Pons (tissue), 1 donor: ENCODE measurements at regions not wholly inside any gene's neighbourhood (a gene's known extent, or its start where the extent isn't known, plus 50 kb on each side); places are given as distances from the start of the nearest gene placed in this dataset.

Experiments
- DNase-seq: peaks from one replicate; pipeline ENCODE4 v3.0.0-alpha.2; 2016; ENCODE audit warnings: low spot score

DNA sequence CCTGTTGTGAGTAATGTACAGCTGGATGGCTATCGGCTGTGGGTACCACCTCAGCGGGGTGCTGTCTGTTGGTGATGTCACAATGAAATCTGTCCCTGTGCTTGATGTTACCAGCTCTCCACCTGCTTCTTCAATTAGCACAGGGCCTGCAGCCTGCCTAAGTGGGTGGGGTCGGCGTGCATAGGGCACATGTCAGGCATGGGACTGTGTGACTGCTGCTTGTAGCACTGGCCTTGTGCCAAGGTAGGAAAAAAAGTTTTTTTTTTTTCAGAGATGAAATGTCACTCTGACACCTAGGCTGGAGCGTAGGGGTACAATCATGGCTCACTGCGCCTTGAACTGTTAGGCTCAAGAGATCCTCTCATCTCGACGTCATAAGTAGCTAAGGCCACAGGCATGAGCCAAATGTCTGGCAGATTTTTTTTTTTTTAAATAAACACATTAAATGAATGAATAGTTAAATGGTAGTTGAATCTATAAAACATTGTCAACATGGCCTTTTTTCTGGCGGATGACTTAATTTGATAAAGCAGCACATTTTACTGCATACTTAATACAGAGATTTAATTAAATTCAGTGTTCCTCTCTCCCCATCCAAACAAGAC is 222.5 kb downstream of the NXNL2 start:
- DNase-seq: no peak

DNA sequence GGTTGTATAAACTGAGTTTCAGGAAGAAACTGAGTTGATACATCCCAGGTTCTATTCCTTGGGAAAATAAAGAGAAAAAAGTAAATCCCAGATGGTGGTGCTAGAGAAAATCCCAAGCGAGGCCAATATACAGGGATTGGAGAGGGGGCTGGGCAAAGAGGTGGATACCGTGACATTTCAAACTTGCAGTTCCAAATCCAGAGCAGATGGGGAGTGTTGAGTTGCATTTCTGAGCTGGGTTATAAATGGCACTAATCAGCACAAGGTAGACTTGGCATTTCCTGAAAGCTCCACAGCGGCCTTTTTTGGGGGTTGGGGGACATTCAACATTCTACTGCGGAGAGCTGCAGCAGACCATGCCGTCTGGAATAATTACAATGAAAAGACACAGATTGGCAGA is 224.4 kb downstream of the NXNL2 start:
- no peak for DNase-seq

DNA sequence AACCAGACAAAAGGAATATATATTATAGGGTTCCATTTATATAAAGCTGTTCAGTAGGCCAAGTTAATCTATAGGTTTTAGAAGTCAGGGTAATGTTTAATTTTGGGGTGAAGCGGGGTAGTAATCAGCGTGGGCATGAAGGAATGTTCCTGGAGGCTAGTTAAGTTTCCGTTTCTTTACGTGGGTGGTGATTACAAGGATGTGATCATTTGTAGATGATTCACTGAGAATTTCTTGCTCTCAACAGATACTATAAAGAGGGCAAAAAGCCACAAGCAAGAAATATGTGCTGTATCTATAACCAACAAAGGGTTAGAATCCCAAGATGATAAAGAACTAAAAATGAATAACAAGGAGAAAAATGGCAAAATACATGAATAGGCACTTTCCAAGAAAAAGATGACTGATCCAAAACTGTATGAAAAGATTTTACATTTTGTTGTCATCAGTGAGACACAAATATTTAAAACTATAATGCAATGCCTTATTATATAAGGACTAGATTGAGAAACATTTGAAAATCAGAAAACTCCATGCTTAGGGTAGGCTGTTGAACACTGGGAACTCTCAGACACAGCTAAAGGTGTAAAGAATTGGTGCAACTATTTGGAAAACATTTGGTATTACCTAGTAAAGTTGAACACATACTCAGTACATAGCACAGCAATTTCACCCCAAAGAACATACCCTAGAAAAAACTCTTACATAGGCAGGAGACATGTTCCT is 224.3 kb upstream of the S1PR3 start:
- DNase-seq: no peak

DNA sequence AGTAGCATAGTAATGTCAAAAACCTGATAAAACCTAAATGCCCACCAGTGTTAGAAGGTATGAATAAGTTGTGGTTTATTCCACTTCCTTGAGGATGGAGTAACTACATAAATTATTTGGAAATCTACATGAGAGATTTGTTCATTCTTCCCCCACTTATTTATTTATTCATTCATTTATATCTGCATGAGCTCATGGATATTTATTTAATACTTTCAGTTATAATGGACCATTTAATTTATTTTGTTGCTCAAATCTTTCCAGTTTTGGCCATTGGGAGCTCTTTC is 223.8 kb upstream of the S1PR3 start:
- no peak for DNase-seq

DNA sequence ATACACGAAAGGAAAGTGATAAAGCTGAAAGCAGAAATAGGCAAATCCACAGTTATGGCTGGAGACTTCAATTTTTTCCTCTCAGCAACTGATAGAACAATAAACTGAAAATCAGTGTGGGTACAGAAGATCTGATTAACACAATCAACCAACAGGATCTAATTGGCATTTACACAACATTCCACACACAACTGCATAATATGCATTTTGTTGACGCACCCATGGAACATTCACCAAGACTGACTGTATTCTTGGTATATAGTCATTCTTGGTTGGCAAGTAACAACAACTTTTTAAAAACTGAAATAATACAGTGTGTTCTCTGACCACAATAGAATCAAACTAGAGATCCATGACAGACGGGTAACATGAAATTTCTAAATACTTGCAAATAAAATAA is 218.7 kb upstream of the S1PR3 start:
- no peak for DNase-seq

DNA sequence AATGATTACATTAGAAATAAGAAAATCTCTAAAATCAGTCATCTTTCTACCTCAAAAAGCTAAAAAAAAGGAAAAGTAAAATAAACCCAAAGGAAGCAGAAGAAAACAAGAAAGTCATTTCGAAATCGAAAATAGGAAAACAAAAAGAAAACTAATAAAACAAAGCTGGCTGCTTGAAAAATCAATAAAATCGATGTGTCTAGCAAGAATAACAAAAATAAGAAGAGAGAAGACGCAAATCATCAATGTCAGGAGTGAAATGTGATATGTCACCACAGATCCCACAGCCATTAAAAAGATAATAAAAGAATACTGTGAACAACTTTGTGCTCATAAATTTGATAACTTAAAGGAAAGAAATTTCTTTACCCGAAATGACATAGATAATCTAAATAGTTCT is 218.1 kb upstream of the S1PR3 start:
- no peak for DNase-seq

DNA sequence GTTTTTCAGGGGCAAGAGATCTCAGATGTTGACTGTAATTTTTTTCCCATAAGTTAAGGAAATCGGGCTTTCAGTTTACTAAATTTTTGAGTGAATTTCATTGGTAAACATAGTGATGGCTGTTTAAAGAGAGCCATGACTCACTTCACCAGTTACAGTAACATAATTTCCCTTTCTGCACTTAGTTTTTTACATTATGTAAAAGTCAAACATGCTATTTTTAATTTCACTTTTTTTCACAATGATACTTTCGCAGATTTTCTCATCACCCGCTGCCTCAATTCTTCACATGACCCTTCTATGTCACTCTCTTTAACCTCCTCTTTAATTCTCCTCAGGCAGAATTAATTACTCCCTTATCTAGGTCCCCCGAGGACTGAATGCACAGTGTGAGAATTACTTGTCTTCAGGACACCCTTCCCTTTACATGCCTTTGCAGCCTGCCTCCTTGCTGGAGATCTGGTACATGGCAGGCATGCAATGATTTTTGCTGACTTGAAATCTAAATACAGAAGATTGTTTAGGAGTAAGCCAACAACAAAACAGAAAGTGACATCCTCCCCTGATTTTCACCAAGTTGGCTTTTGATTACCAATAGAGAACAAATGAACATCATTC is 217.5 kb upstream of the S1PR3 start:
- no peak for DNase-seq

DNA sequence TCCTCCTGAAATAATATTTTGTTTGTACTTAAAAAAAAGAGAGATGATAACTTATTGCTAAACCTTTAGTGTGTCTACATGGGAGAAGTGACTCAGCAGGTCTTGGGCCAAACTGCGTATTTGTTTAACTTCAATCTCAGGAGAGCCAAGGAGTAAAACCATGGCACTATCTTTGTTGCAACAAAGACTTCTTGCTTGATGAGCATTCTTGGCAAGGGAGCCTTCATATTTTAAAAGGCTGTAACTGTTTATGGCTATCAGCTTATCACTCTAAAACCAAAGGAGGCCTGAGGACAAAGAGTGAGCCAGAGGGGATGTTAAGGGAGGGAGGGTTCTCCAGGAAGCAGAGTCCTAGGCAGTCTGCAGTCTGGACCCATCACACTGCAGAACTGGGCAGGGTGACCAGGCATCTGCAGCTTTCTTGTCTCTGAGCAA is 216.2 kb upstream of the S1PR3 start:
- DNase-seq: no peak

DNA sequence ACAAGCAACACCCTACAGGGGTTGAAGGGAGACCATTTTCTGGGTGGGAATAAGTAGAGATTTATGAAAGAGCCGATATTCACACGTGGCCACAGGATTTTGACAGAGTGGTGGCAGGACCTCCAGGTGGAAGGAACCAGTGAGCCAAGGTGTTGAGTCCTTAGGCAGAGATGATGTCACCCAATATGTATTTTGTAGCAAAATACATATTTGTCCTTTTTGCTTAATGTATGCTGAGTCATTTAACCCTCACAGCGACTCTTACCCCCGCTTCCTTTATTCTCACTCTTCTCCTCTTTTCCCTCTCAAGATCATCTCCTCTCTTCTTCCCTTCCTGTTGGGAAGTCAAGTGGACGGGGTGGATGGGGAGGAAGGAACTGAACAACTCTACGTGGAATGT is 215.7 kb upstream of the S1PR3 start:
- DNase-seq: no peak

DNA sequence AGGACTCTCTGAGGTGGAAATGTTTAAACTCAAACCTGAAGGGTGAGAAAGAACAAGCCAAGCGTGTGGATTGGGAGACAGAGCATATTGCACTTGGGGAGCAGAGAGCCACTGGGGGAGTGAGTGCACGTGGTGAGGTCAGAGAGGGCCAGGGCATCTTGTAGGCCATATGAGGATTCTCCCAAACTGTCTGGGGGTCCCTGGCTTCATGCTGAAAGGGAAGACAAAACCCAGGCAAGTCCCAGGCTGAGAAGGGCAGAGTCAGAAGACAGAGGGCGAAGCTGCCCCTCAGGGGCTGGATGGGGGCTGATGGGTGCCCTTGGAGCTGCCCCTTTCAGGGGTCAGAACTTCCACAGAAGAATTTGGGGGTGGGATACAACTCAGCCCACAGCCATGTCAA is 215.3 kb upstream of the S1PR3 start:
- DNase-seq: no peak

DNA sequence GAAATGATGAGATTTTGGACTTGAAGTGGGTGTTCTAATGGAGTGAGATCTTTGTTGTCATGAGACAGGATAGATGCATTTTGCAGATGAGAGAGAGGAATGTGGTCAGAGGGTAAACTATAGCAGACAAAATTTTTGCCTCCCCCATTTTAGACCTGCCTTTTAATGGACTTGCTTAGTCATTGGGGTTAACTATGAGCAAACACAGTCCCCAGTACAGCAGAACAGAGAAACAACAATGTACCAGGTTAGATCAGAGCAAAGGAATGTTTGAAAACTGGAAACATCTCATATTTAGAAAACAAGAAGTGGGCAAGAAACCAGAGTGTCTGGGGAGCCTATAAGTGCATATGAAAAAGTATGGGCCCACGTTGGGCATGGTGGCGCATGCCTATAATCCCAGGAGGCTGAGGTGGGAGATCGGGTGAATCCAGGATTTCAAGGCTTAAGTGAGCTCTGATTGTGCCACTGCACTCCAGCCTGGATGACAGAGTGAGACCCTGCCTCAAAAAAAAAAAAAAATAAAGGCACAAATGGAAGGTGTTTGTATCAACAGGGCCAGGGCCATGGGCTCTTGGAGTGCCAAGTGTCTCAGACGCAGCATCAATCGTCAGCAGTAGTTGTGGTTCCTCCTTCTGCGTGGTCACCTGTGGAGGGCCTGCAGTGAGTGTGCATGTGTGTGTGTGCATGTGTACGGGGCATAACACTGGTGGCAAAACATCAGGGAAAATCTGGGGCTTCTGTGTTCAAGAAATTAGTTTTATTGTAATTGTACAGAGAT is 214.4 kb upstream of the S1PR3 start:
- DNase-seq: no peak

DNA sequence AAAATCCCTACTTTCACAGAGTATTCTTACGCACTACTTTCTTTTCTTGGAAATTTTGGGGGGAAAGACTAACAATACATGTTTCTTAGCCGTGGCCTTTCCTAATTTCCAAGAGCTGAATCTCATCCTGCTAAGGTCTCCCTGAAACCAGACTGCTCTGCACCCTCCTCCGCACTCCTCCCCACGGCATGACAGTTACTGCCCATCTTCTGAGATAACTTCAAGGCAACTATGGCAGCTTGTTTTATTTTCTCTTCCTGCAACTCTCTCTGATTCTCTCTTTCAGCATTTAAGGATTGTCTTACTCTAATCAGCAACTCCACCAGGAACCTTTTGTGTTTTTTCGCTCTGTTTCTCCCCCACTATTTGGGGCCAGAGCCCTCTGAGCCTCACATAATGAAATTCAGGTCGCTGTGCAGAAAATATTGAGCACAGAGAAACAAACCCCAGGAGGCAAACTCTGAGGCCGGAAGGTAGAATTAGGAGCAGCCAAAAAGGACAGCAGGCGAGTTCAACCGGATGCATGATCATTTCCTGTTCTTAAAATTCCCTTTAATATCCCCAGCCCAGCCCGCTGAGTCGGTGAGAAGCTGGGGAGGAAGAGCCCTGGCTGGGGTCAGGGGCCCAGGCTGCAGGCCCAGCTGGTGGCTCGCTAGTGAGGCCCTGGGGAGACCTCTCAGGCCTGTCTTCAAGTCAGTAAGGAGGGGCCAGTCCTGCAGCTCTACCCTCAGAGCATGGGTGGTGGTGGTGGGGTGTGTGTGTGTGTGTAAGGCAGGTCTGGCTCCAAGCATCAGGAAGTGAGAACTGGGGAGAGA is 213.6 kb upstream of the S1PR3 start:
- no peak for DNase-seq

DNA sequence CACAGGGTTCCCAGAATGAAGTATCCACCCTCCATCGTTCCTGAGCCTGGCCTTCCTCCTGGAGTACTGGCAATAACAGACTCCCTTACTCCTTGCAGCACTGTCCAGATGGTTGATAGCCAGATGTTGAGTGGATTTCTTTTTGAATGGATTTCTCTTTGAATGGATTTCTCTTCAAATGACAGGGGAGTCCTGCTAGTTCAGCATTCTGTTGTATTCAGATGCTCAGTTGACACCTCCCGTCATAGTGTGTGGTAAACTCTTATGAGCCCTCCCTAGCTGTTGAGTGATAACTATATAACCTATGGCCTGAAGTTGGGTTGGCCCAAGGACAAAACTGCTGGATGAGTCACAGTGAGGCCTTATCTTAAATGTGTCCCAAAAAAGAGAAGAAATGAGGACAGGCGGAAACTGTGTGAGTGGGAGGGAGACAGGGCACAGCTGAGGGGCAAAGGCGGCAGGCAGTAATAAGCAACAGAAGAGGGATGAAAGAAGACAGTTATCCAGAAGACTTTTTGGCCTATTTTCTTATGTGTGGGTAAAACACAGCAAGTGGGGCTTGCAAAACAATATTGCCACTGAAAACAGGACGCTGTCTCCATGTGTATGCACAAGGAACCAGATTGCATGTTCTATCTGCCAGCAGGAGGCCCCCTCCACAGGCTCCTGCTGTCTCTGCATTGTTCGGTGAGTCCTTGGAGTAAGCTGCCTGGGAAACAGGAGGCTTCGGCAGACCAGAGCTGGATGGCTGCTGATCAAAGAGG is 209.5 kb upstream of the S1PR3 start:
- DNase-seq: no peak

DNA sequence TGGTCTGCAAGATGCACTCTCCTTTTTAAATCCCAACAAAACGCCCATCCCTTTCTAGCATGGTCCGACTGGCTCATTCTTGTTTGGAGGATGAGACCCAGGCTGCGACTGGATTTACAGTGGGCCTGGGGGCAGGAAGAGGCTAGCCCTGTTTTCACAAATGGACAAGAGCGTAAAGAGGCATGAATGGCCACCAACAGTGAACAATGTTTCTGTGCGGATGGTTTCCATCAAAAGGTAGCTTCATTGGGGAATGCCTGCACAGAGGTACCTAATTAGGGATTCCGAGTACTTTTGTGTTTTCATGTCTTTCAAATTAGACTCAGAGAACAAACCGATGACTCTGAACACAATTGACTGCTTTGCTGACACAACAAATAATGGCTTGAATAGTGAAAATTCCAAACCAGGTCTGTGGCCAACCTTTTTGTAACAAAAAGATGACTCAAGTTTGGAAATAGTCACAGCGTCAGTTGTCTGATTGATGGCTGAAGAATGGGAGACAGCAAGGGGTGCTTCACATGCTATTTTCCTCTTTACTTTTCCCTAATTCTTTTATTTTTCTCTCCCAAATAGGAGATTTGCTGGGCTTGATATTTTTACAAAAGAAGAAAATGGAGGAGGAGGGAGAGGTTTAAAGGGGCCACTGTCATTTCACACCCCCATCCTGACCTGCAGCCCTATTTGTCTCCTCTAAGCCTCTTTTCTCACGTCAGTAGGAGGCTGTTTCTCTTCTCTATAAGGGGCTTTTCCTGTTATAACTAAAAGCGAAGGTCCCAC is 208.1 kb upstream of the S1PR3 start:
- DNase-seq: no peak

DNA sequence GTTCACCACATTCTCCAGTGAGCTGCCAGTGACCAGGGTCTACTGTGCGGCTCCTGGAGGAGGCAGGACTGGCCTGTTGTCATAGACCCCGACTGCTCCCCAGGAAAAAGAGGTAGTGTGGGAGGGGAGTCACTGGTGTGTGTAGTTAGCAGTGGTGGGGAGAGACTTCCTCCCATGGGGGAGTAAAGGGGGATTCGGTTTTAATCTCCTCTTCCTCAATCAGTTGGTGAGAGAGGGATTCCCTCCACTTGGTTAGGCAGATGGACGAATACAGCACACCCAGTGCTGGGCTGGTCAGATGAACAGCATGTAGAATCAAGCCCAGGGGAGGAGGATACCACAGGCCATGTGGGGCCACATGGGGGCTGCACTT is 207.6 kb upstream of the S1PR3 start:
- no peak for DNase-seq

DNA sequence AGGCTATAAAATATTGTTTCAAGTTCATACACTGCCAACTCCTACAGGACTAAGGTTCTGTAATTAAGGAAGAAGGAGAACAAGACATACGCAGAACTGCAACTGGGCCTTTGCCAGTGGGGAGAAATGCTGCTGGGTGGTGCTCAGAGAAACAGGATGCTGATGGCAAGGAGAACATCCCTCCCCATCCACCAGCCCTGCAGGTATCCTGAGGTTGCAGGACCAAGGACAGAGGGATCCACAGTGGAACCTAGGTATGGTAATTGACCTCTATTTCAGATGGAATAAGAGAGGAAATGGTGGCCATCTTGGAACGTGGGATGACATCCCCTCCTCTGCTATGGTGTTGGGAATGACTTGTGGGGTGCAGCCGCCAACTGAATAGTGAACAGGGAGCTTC is 206.3 kb upstream of the S1PR3 start:
- DNase-seq: no peak

DNA sequence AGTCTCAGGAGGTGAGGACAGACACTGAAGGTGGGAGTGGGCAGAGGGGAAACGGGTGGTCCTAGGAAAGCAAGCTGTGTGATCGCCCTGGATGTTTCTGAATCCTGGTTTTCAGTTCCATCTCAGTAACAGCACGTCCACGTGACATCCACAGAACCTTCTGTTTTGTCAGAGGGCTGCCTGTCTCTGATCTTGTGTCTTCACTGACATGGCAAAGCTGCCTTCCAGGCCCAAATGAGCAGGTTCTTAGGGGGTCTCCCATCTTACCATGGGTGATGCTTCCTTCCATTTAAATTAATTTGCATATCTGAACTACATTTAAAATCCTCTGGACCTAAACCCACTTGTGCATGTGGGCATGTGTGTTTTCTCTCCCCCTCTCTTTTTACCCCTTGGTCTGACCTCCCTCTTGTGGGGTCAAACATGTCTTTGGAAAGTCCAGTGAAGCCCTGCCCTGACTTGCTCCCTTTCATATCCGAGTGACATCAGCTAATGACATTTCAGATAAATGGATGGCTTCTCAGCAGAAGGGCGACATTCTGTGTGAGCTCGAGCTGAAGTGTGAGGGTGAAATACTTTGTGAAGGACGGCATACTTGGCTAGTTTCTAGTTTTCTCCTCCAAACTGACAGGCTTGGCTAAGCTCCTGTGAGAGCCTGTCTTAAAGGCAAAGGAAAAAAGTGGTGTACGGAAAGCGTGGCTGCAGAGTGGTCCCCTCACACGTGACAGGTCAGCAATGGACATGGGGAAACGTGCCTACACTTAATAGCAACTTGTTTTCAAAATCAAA is 204.8 kb upstream of the S1PR3 start:
- no peak for DNase-seq

DNA sequence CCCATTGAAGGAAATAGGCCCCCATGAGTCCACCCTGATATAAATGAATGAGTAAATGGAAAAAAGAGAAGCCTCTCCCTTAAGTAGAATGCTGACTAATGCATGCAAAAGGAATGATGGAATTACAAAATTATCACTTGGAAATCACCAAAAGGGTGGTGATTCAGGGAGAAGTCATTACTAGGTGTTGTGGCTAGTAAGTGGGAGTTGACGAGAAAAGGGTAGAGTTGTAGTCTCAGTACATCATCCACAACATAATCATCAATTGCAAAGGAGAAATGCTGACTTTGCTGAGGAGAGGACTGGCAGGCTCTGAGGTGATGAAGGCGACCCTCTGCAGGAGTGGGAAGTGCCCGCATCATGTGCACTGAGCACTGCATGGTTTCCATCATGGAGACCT is 201.5 kb upstream of the S1PR3 start:
- no peak for DNase-seq

DNA sequence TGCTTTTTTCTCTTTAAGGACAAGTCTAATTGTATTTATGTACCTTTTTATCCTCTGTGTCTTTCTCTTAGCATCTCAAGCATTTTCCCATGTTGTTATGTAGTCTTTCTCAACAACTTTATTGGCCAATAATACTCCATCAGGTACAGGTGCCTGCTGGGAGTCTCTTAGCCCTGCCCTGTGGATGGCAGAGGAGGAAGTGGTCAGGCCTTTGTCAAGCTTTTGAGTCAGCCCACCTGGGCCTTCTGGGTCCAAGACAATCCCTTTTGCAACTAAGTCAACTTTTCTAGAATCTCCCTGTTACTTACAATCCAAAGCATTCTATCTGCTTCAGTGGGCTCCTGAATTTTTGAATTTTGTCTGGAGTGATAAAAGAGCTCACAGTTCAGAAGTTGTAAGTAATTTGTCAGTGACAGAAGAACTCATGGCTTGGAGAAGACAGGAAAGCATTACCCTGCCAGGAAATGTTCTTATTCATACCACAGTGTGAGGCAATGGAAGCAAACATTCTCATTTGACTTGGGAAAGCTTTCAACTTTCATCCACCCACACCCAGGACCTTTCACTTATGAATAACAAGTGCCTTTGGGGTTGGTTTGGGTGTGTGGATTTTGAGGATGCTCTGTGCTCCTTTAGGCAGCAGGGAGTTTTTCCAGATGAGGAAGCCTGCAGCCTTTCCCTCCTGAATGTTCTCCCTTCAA is 200.0 kb upstream of the S1PR3 start:
- DNase-seq: no peak
